GM18505 (cell line): ENCODE measurements at regions not wholly inside any gene's neighbourhood (a gene's known extent, or its start where the extent isn't known, plus 50 kb on each side); places are given as distances from the start of the nearest gene placed in this dataset.

Experiments used
- ATAC-seq: cut with Tn5 transposase; IDR thresholded peaks from one replicate; pipeline ENCODE4 v1.9.1; 2021; ENCODE audit not compliant: unreplicated experiment
- POLR2A ChIP-seq: IDR thresholded peaks from 4 replicates; pipeline ENCODE4 v1.6.1; 2011; ENCODE audit warnings: borderline replicate concordance; ENCODE audit not compliant: insufficient read depth, insufficient read length; ENCODE audit errors: extremely low read depth

DNA sequence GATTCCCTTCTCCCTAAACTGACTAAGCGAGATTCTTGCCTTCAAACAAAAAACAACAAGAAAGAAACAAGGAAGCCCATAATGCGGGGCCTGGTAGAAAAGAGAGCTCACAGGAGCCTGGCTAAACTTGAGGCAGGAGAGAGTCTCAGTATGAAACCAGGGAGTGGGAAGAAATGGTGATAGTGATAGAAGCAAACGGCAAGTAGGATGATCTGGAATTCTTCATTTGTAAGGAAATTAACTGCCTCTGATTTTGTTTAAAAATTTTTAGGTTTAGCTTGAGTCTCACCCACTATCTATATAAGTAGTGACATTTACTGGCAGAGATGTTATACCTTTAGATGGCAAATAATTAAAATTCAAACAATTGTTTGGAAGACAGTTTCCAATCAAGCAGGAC lies 1356.5 kb upstream of the LRRTM1 start:
- no peak for TF ChIP-seq POLR2A

DNA sequence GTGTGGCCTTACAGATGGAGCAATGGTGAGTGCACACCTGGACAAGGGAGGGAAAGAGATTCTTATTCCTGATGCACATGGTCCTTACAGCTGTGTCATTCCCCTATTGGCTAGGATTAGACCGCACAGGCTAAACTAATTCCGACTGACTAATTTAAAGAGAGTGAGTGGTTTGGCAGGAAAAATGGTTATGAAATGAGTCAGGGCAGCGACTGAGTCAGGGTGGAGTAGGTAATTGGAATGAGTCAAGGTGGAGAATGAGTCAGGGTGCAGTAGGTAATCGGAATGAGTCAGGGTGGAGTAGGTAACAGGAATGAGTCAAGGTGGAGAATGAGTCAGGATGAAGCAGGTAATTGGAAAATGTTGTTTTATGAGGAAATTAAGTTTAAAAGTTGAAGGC lies 1353.7 kb upstream of the LRRTM1 start:
- no peak for TF ChIP-seq POLR2A
- ATAC-seq, result no peak

More for the DNA sequence above, 1356.5 kb upstream of the LRRTM1 start:
- ATAC-seq, result no peak

DNA sequence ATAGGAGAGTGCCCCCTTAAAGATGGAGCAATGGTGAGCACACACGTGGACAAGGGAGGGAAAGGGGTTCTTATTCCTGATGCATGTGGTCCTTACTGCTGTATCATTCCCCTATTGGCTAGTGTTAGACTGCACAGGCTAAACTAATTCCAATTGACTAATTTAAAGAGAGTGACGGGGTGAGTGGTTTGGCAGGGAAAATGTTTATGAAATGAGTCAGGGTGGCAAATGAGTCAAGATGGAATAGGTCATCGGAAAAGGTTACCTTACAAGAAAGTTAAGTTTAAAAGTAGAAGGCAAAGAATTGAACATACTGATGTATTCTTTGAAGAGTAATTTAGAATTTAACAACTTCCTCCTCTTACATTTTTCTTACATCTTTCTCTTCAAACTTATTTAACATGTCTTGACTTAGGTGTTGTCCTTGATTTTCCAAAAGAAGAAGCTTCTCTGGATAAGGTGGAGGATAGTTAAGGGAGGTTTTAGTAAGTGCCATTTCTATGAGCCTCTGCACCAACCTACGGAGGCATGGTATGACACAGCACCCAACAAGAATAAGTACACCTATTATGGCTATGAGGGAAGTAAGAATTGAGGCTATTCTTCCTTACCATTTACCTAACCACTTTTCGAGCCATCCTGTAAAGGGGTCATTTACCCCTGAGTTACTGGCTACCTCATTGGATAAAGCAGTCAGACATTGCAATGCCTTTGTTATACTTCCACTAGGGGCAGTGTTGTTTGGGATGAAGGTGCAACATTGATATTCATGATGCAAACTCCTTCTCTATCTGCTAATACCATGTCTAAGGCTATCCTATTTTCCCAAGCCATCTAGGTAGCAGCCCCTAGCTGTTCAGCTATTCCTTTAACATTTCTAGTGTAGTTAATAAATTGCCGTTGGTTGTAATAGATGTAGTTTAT lies 1345.8 kb upstream of the LRRTM1 start:
- no peak for TF ChIP-seq POLR2A
- no peak for ATAC-seq

- ATAC-seq, result no peak
- TF ChIP-seq POLR2A, result no peak
Observed at GRCh38 chr2:81648806-81649205, 1344.3 kb upstream of the LRRTM1 start.

GRCh38 chr2:81648370-81648769 lies 1343.8 kb upstream of the LRRTM1 start:
- no peak for TF ChIP-seq POLR2A
- ATAC-seq, result no peak

- TF ChIP-seq POLR2A, result no peak
- ATAC-seq, result no peak
Observed at GRCh38 chr2:81647715-81648230, 1343.2 kb upstream of the LRRTM1 start.

DNA sequence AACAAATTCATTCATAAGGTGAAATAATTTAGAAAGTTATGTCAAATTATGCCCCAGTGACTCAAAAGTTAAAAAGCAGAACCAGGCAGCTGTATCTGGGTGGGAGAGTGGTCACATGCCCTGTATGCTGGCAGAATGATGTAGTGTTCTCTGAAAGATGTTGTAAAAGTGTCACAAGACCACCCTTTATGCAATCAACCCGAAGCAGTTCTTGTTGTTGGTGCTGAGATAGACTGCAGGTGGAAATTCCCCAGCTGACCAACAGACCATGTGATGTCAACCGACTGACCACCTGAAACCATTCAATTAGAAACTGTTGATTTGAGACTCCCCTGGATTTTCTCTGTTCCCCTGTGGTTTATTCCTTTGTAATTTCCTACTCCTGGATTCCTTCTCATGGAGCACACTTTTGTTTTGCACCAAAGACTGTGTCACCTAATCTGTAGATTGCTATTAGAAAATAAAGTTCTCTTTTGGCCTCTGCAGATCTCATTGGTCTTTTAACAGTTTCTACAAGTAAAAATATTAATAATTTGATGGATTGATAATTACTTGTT lies 1341.3 kb upstream of the LRRTM1 start:
- no peak for ATAC-seq
- TF ChIP-seq POLR2A, result no peak

GRCh38 chr2:81644189-81644588 lies 1339.6 kb upstream of the LRRTM1 start:
- ATAC-seq, result no peak
- no peak for TF ChIP-seq POLR2A

DNA sequence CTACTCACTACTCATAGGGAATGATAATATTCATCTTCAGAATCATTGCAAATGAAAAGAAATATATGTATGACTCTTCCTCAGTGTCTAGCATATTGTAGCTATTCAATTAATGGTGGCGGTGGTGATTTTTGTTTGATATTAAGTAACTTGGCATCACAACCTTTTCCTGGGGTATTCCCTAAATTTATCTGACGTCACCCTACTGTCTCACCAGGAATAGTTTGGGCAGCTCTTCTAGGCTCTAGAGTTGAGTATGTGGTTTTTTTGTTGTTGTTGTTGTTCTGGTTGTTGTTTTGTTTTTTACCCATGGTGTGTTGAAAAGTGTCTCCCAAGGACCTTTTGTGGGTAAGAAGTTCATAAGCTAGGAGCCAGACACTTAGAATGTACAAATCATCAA lies 1320.3 kb upstream of the LRRTM1 start:
- no peak for TF ChIP-seq POLR2A
- no peak for ATAC-seq

DNA sequence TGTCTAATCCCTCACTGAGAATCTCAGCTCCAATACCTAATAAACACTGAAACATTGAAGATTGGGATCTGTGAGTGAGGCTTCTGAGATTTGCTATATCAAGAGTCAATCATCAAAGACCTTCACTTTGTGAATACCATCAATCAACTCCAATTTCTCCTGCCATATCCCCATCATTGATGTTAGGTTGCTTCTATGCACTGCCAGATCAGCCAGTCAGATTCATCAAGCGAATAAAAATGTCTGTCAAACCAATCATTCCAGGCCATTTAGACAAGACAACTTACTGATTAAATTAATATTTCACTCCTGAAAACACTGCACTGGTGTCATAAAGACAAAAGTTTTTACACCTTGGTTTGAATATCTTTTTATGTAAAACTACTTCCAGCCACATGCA lies 1295.5 kb upstream of the LRRTM1 start:
- no peak for TF ChIP-seq POLR2A
- ATAC-seq, result no peak

- TF ChIP-seq POLR2A, result no peak
- ATAC-seq, result no peak
Observed at GRCh38 chr2:81598453-81598852, 1293.9 kb upstream of the LRRTM1 start.

GRCh38 chr2:81589406-81589805 lies 1284.9 kb upstream of the LRRTM1 start:
- no peak for TF ChIP-seq POLR2A
- no peak for ATAC-seq

GRCh38 chr2:81583311-81584108 lies 1279.0 kb upstream of the LRRTM1 start:
- TF ChIP-seq POLR2A, result no peak
- no peak for ATAC-seq
